ENCODE measurements at regions not wholly inside any gene's neighbourhood (a gene's known extent, or its start where the extent isn't known, plus 50 kb on each side); places are given as distances from the start of the nearest gene placed in this dataset.

DNA sequence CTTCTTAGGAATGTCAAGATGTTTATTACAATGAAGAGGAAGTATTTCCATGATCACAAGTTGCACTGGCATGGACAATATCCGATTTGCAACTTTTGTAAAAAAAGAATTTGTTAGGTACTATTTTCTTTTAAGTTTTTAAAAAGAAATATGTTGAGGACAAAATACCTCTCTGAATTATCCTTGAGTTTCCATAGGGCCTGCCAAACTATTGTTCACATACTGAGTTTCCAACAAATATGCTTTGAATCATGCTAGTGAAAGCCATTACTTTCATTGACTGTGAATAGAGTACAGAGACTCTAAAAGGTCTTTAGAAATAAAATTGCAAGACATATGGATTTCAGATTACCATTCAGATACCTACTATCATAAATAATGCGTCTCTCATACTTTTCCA is 566.1 kb downstream of the TMEM182 start:
- no peak overlapping the region for H3K4me3 ChIP-seq (ENCODE audit: low read depth, low read length)
- TF ChIP-seq, protein P1, sequence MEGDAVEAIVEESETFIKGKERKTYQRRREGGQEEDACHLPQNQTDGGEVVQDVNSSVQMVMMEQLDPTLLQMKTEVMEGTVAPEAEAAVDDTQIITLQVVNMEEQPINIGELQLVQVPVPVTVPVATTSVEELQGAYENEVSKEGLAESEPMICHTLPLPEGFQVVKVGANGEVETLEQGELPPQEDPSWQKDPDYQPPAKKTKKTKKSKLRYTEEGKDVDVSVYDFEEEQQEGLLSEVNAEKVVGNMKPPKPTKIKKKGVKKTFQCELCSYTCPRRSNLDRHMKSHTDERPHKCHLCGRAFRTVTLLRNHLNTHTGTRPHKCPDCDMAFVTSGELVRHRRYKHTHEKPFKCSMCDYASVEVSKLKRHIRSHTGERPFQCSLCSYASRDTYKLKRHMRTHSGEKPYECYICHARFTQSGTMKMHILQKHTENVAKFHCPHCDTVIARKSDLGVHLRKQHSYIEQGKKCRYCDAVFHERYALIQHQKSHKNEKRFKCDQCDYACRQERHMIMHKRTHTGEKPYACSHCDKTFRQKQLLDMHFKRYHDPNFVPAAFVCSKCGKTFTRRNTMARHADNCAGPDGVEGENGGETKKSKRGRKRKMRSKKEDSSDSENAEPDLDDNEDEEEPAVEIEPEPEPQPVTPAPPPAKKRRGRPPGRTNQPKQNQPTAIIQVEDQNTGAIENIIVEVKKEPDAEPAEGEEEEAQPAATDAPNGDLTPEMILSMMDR (IDR thresholded peaks at IDR 0.05; ENCODE audit: low read depth, low read length), result no peak
- in situ Hi-C loops (cut with HindIII; ENCODE audit: low sequenced_read_pairs), result no loop called here
- no peak for DNase-seq (ENCODE audit: low read depth, low spot score)

DNA sequence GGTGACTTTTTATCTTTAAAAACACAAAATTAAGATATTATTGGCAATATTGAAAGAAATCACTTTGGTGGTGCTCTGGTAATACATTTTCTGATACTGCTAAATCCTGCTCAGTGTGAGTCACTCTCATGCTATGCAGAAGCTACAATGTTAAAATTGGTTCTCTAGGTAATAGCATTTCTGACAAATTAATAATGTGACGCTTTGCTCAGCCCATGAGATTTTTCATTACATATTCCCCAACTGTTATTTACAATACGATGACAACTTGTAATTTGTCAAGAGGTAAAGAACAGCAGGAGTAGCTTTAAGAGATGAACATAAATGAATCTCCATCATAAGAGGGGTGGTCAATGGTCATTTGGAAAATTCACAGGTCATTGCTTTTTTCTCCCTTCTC is 573.6 kb downstream of the TMEM182 start:
- no peak for DNase-seq (ENCODE audit: low read depth, low spot score)
- in situ Hi-C loops (cut with HindIII; ENCODE audit: low sequenced_read_pairs), result no loop called here
- H3K4me3 ChIP-seq (ENCODE audit: low read depth, low read length), result no peak overlapping the region
- TF ChIP-seq, protein P1 (IDR thresholded peaks at IDR 0.05; ENCODE audit: low read depth, low read length), result no peak

DNA sequence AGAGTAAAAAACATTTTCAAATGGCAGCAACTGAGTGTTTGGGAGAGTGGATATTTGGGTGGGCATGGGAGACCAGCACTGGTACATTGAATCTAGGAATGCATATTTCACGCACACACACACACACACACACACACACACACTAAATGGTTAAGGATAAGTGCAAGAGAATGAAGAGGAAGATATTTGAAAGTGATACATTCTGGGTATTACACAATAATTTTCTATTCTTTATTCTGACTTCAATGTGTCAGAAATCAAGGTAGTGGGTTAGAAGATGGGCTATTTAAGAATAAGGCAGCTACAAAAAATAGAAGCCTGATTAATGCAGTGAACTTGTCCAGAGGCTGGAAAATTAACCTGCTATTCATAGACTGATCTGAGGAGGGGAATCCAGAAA is 577.0 kb downstream of the TMEM182 start:
- no peak overlapping the region for H3K4me3 ChIP-seq (ENCODE audit: low read depth, low read length)
- in situ Hi-C loops (cut with HindIII; ENCODE audit: low sequenced_read_pairs), result no loop called here
- no peak for DNase-seq (ENCODE audit: low read depth, low spot score)
- TF ChIP-seq, protein P1 (IDR thresholded peaks at IDR 0.05; ENCODE audit: low read depth, low read length), result no peak

- no peak overlapping the region for H3K4me3 ChIP-seq (ENCODE audit: low read depth, low read length)
- TF ChIP-seq, protein P1 (IDR thresholded peaks at IDR 0.05; ENCODE audit: low read depth, low read length), result no peak
- DNase-seq (ENCODE audit: low read depth, low spot score), result no peak
- in situ Hi-C loops (cut with HindIII; ENCODE audit: low sequenced_read_pairs), result no loop called here
Observed at GRCh38 chr2:103346780-103347179, 584.9 kb downstream of the TMEM182 start.

- in situ Hi-C loops (cut with HindIII; ENCODE audit: low sequenced_read_pairs), result no loop called here
- TF ChIP-seq, protein P1 (IDR thresholded peaks at IDR 0.05; ENCODE audit: low read depth, low read length), result no peak
- no peak overlapping the region for H3K4me3 ChIP-seq (ENCODE audit: low read depth, low read length)
- no peak for DNase-seq (ENCODE audit: low read depth, low spot score)
Observed at GRCh38 chr2:103353774-103354173, 591.9 kb downstream of the TMEM182 start.

DNA sequence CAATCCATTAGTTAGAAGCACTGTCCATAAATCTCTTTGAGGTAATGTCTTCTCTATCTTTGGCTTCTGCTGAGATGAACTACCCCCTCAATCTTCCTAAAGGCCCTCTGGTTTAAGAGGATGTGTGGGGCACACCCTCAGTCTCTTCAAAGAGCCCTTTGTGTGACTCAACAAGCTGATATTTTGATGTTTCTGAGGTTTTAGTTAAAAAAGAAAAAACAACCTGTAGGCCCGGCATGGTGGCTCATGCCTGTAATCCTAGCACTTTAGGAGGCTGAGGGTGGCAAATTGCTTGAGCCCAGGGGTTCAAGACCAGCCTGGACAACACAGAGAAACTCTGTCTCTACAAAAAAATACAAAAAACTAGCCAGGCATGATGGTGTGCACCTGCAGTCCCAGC is 593.5 kb downstream of the TMEM182 start:
- TF ChIP-seq, protein P1 (IDR thresholded peaks at IDR 0.05; ENCODE audit: low read depth, low read length), result no peak
- in situ Hi-C loops (cut with HindIII; ENCODE audit: low sequenced_read_pairs), result no loop called here
- no peak for DNase-seq (ENCODE audit: low read depth, low spot score)
- no peak overlapping the region for H3K4me3 ChIP-seq (ENCODE audit: low read depth, low read length)

- no peak overlapping the region for H3K4me3 ChIP-seq (ENCODE audit: low read depth, low read length)
- no peak for DNase-seq (ENCODE audit: low read depth, low spot score)
- in situ Hi-C loops (cut with HindIII; ENCODE audit: low sequenced_read_pairs), result no loop called here
- TF ChIP-seq, protein P1 (IDR thresholded peaks at IDR 0.05; ENCODE audit: low read depth, low read length), result no peak
Observed at GRCh38 chr2:103361712-103362111, 599.9 kb downstream of the TMEM182 start.

Data from astrocyte of the spinal cord (primary cell).